Transverse colon (tissue), 3 donors: ENCODE measurements at regions not wholly inside any gene's neighbourhood (a gene's known extent, or its start where the extent isn't known, plus 50 kb on each side); places are given as distances from the start of the nearest gene placed in this dataset.

Experiments
- CTCF ChIP-seq, 5 experiments: fragments of 200-600 bp in 3 of 5; fragments of 450-650 bp in 2 of 5; sonication (generic) in 3 of 5; IDR thresholded peaks; 1 replicate in 2 of 5; 2 replicates in 3 of 5; pipeline ENCODE4 v1.5.1; 2016 to 2017; ENCODE audit warnings: antibody characterized with exemption in 5 of 5, inconsistent platforms in 3 of 5, mild to moderate bottlenecking in 2 of 5, moderate library complexity in 1 of 5
- POLR2A ChIP-seq: fragments of 450-650 bp; IDR thresholded peaks from one replicate; pipeline ENCODE4 v1.6.1; 2016; ENCODE audit warnings: antibody characterized with exemption, mild to moderate bottlenecking, moderate library complexity

- TF ChIP-seq CTCF (IDR thresholded peaks at IDR 0.05) (no peak), POLR2A (no peak)
Measured at GRCh38 chr10:64033711-64034110, 512.5 kb downstream of the REEP3 start.
